NCI-H128 (cell line): ENCODE measurements at regions not wholly inside any gene's neighbourhood (a gene's known extent, or its start where the extent isn't known, plus 50 kb on each side); places are given as distances from the start of the nearest gene placed in this dataset.

Experiments
- DNase-seq: peaks from one replicate; lab custom pipeline; 2025; ENCODE audit not compliant: unreplicated experiment; lab: John Stamatoyannopoulos, UW

DNA sequence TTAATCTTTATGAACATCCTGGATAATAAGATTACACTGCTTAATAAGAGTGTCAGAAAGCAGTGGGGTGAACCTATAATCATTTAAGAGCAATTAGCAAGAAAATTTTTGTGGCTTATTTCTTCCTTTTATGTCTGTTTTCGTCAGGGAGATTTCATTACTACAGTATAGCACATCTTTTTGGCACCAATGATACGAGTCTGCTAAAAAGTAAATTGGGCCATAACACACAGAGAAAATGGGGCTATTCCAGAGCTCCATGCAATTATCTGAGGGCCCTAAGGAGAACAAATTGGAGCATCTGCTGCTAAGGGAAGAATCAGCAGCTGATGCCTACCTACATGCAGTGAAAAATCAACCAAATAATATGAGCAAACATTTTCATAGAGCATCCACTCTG, 330.3 kb upstream of the NCAM2 start:
- no peak for DNase-seq

DNA sequence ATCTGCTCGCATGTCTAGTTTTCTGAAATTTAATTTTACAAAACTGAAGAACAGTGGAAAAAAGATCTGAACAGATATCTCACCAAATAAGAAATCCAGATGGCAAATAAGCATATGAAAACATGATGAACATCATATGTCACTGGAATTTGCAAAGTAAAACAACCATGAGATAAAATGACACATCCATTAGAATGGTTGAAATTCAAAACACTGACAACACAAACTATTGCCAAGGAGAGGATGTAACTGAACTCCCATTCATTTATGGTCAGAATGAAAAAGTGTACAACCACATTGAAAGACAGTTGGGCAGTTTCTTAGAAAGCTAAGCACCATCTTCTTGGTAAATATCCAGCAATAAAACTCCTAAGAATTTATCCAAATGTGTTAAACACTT, 312.7 kb upstream of the NCAM2 start:
- no peak for DNase-seq

DNA sequence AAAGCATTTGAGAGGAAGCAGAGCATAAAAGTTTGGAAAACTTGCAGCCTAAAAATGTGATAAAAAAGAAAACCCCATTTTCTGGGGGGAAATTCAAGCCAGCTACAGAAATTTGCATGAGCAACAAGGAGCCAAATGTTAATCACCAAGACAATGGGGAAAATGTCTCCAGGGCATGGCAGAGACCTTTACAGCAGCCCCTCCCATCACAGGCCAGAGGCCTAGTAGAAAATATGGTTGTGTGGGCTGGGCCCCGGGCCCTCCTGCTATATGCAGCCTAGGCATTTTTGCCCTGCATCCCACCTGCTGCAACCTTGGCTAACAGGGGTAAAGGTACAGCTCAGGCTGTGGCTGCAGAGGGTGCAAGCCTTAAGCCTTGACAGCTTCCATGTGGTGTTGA, 299.6 kb upstream of the NCAM2 start:
- no peak for DNase-seq

DNA sequence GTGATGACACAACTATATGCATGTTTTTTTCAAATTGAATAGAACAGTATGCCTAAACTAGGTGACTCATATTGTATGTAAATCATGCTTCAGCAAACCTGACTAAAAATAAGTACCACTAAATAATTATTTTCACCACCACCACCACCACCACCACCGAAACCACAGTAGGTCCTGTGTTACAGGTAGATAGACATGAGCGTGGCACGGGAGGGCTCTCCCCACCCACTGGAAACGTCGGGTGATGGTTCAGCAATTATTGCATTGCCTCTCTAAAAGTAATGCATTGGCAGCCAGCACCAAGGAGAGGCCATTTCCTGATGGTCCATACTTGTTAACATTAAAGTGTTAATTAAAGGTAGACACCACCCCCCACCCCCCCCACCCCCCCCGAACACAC, 297.0 kb upstream of the NCAM2 start:
- DNase-seq, result no peak

DNA sequence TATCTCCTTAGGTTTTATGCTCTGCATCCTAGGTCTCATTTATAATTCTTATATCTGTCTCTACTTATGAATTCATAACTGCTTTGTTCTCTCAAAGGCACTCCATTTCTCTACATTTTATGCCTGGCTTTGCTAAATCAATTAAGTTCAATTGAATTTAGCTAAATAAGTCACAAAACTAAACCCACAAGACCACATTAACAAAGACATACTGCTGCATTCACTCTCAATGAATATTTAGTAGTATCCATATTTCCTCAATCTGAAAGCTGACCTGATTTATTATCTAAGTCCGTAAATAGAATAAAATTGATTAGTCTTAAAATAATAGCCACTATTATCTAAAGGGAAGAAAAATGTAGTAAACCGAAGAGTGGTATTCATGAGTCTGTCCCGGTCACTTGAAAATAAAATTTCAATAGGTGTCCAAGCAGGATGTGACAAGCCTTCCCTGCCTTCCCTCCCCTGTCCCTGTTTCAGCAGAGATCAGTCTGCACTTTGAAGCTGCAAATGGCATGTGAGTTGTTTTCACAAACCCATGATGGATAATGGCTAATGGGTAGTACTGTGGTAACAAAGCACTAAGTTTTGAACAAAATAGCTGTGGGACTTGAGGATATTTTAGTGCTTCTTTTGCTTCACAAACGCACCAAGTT, 295.0 kb upstream of the NCAM2 start:
- DNase-seq, result no peak

DNA sequence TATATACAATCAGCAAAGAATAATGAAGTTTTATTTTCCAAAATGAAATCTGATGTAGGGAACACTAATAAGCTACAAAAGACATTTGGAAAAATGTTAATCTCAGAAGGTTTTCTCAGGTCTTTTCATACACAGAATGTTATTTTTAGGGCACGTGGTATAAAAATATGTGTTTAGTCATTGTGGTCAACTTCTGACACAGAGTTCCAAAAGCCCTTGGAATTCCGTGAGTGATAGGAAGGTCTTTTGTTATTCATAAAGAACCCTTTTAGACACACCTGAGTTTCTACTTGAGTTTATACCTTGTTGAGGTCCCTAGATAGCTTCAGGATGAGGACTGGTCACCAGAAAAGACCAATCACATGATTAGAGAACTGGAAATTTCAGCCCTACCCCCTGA, 277.6 kb upstream of the NCAM2 start:
- no peak for DNase-seq

DNA sequence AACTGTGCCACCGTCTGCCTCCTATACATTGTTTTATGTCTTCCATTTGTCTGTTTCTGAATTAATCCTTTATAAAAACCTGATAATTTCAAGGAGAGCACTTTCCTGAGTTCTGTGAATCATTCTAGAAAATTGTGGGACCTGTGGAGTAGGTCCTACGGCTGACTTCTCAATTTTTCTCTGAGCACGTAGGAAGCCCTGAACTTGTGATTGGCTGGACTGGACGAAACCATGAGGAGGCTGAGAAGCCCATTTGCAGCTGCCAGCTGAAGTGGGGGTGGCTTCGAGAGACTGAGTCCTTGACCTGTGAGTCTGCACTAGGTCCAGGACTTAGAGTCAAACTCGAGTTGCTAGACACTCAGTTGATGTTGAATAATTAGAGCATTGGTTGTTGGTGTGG, 277.1 kb upstream of the NCAM2 start:
- no peak for DNase-seq

DNA sequence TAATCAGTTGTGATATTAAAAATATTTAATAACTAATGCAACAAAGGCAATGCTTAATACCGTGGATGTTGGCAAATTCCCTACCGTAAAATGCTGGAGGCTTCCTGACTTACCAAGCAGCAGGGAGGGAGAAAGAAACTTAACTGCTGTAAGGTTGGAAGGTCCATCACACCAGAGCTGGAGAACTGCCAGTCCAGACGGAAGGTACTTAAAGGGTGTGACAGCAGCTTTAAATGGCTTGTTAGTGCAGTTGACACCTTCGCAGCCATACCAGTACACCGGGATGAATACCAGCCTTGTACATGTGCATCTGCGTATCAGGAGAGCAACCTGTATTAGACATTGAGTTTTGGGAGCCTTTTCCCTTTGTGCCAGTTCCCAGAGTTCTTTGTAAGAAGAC, 269.5 kb upstream of the NCAM2 start:
- DNase-seq, result no peak

DNA sequence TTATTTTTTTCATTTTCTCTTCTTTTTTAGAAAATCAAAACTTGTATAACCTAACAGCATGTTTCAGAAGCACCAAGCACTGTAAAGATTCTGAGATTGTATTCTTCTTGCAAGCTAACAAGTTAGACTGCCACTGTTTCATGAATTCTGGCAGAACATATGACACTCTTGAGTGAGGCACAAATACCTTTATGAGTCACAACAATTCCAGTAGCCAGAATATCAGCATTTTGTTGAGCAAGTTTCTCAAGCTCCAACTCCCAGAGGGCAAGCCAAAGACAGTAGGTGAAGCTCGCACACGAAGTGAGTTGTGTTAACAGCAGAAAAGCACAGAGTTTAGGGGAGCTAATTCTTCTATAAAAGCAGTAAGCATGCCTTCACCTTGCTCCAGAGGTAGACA, 268.8 kb upstream of the NCAM2 start:
- DNase-seq, result no peak

DNA sequence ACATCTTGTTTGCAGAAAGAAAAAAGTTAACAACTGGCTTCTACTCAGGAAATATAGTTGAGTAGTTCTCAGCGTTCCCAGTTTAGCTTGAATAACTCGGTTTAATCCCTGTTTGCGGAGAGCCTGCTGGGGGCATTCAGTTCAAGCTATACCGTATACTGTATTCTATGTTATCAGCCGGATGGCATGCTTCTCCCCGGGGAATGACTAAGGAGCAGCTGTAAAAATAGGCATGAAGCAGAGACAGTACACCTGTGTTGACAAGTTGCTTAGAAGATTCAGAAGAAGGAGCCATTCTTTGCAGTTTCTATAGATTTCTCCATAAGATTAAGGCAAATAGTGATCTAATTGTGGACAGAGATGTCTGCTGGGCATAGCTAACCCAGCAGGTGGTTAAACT, 267.8 kb upstream of the NCAM2 start:
- DNase-seq, result no peak

DNA sequence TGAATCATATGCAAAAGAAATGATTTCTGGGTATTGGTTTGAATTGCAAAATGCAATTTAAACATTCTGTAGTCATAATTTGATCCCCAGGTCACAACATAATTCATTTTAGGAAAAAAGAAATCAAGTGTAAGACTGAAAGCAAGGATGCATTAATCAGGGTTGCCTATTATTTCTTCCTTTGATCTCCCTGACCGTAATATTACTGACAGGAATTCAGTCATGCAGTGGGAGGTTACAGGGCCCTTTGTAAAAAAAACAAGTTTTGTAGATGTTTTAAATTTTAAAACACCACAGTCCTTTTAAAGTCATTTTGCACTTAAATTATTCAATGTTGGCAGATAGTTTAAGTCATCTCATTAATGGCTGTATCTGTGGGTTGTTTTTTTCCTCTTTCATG, 263.0 kb upstream of the NCAM2 start:
- DNase-seq, result no peak

DNA sequence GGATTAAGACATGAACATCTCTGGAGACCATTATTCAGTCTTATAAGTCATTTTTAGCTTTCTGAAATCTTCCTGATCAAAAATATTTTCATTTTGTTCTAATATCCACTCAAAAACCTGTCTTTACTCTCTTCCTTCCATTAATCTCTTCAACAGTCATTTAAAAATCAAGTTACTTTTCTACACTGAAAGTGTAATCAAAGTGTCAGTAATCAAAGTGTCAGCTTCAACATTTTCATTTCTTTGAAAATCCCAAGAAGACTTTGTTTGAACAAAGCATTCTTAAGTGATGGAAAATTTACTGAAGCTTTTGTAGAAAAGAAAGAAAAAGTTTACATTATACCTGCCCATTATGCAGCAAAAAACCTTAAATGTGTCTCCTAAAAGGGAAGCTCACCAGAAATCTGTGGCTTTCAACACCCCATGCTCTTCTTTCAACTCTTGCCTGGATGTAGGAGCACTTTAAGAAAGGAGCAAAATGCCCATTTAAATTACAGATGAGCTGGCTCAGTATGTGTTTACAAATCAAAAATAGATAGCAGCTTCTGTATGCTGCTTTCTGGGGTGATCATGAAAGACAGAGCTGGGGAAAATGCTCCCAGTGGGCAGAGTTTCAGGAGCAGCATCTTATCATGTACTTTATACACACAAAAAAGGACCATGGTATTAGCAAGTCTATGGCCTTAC, 260.8 kb upstream of the NCAM2 start:
- no peak for DNase-seq

DNA sequence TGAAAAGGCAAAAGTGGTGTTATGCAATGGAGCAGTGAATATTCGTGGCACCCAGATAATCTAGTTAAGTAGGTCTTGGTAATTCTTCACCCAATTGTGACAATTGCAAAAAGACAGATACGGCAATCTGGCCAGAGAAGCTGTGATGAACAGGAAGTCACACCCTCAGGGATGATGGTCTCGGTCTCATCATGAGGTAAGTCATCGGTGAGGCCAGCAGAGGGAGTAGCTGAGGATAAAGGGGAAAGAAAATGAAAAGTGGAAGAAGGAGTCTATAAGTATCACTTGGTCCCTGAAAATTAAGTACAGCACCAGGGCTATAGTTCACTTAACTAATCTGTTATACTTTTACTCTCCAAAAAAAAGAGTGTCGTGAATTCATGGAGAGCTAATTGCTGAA, 258.8 kb upstream of the NCAM2 start:
- no peak for DNase-seq

DNA sequence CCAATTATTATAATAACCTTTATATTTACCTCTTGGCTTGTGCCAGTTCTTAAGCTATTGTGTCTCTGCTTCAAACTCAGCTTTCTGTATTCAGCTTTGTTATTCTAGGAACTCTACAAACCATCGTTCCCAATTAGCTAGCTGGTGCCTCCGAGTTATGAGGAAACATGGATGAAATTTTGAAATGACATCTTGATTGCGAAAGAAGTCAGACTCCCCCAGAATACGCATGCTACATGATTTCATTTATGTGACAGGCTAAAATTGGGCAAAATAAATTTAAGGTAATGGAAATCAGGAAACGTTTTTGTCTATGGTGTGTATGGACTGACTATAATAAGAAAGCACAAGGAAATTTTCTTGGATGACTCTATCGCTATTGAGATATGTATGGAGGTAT, 256.8 kb upstream of the NCAM2 start:
- DNase-seq, result no peak

DNA sequence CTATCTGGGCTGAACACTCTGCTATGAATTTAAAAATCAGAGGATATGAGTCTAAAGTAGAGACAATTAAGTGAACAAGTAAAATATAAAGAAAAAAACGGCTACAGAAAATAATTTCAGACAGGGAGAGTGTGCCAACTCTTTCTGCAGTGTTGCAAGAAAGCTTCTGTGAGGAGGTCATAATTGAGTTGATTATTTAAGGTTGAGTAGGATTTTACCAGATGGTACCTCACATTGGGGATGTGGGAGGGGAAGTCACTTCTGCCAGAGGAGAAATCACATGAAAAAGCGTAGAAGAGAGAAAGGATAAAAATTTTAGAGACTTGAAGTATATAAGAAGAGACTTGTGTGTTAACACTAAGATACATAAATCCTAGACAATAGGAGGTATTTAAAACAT, 238.0 kb upstream of the NCAM2 start:
- no peak for DNase-seq

DNA sequence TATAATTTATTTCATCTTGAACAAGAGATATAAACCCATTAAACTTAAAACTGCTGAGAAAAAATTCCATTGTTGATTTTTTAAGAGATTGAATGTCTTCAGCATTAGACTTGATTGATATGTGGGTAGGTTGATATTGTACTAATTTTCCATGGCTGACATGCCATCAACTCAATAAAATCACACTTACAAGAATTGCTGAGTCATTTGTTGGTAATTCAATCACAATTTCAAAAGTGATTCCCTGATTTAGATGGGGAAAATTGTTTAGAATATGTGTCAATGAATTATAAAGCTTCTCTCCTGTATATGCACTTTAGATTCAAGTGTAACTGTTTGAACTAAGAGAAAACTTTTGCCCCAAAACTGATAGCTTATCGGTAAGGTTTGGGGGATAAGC, 223.5 kb upstream of the NCAM2 start:
- no peak for DNase-seq

DNA sequence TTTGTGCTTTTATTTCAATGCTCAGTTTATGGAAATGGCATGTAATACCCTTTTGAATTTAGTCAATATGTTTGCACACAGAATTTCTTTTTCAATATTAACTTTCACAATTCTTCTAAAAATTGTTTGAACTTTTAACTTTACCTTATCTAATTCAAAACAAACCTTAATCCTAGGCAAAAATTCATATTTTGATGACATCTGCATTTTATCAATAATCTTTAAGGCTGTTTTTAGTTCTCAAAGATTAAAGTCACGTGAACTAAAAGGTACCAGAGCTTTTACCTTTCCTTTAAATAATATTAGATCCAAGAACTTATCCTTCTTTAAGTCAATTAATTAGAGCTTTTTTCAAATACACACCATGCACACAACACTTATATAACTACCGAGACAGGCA, 218.9 kb upstream of the NCAM2 start:
- DNase-seq, result no peak

DNA sequence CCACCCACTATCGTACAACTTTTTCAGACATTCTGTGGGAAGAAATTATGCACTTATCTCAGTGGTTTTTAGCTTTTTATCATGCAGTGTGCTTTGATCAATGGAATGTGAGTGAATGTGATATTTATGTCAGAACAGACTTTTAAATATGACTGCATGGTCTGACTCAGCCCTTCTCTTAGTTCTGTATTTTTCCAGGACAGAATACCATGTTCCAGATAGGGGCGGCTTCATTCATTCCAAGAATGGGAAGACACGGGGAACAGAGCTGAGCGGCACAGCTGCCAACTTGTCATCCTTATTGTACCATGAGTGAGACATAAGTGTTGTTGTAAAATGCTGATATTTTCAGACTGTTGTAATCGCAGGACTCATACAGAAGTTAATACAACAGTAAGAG, 214.6 kb upstream of the NCAM2 start:
- no peak for DNase-seq

DNA sequence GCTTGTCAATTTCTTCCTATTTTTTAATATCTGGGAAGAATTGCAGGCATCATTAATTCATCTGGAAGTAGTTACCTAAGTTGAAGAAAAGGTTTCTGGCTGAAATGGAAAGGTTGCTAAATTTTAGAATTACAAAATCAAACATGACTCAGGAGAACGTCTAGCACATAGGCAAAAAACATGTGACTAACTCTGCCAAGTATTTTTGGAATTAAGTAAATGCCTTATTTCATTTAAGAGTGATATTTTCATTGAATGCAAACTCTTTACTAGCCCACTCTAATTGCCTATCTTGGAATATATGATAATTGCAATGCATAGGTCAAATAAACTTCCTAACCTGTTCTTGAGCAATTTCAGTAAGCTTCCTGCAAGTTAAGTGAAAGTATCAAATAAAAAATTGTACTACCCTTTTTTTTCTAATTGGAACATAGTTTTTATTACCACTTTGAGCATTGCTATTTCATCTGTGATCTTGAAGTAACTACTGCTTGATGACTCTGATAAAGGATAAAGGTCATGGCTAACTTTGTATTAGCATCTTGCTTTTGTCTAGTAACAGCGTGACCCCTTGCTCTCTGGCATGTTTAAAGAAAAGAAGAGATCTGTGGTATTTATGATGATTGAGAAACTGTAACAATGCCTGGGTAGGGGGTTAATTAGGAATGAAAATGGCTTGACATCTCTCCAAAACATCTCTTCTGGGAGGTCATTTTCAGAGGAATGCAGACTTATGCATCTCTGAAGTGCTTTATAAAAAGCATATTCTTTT, 208.3 kb upstream of the NCAM2 start:
- DNase-seq, result no peak

DNA sequence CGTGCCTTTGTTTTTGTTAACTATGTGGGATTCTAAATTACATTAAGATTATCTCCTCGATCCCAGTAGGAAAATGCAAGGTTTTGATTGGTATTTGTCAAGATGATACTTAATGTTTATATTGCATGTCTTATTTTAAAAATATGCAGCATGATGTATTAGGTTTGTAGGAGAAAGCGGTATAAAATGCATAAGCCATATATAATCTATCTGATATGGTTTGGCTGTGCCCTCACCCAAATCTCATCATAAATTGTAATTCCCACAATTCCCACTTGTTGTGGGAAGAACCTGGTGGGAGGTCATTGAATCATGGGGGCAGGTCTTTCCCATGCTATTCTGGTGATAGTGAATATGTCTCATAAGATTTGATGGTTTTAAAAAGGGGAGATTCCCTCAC, 198.1 kb upstream of the NCAM2 start:
- DNase-seq, result no peak

DNA sequence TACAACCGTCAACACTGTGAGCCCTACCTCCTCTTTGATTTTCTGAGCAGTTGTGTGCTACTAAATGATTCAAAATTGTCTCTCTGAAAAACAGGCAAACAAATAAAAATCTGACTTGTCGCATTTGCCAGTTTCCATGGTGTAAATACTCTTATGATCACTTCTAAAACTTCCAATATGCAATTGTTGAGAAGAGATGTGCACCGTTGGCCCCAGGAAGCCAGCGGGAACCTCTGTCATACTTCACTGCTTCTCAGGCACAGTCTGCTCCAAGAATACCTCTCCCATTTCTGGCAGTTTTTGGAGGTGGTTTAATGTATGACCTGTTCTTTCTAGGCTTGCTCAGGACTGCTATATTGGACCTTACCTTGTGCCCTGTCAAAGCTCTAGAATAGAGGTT, 196.0 kb upstream of the NCAM2 start:
- DNase-seq, result no peak

DNA sequence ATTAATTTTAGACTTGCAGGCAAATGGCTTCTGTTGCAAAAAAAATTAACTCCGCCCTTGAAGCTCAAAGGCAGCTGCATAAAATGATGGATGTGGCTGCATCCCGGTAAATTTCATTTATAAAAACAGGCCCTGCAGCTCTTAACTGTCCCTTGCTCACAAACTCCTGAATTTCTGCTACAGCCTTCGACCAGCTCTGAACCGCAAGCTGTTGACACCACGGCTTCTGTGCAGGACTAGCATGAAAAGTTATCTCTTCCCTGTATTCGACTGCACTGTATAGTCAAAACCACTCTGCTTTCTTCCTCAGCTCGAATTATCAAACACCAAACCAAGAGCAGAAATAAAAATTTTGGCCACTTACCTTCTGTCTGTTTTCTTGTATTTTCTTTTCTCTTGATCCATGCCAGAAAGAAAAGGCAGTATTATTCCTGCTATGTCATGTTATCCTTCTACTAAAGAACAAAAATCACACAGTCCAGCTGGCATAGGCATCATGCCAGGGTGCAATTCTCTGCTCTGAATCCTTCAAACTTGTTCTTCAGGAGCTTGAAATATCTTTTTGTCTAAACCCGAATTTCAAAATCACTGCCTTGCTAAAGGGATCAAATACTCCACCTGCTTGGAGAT, 195.5 kb upstream of the NCAM2 start:
- DNase-seq, result no peak
